AG09309 (cell line): ENCODE measurements at regions not wholly inside any gene's neighbourhood (a gene's known extent, or its start where the extent isn't known, plus 50 kb on each side); places are given as distances from the start of the nearest gene placed in this dataset.

ENCODE experiments used
- DNase-seq: peaks from one replicate; pipeline ENCODE4 v3.0.0-alpha.2; 2010; ENCODE audit warnings: low read depth
- H3K4me3 ChIP-seq: 2 replicates; pipeline ENCODE4 v1.5.1; 2011; ENCODE audit warnings: mild to moderate bottlenecking, low read depth, low read length, moderate library complexity; ENCODE audit not compliant: control insufficient read depth
- TF ChIP-seq, protein P1 (sequence below): IDR thresholded peaks from 2 replicates; pipeline ENCODE4 v1.5.1; 2011; ENCODE audit warnings: mild to moderate bottlenecking, low read depth, low read length, inconsistent platforms; ENCODE audit not compliant: insufficient read depth, control insufficient read depth; ENCODE audit errors: missing control alignments

GRCh38 chr12:111006621-111007020 lies 86.2 kb upstream of the MYL2 start:
- TF ChIP-seq, protein P1, sequence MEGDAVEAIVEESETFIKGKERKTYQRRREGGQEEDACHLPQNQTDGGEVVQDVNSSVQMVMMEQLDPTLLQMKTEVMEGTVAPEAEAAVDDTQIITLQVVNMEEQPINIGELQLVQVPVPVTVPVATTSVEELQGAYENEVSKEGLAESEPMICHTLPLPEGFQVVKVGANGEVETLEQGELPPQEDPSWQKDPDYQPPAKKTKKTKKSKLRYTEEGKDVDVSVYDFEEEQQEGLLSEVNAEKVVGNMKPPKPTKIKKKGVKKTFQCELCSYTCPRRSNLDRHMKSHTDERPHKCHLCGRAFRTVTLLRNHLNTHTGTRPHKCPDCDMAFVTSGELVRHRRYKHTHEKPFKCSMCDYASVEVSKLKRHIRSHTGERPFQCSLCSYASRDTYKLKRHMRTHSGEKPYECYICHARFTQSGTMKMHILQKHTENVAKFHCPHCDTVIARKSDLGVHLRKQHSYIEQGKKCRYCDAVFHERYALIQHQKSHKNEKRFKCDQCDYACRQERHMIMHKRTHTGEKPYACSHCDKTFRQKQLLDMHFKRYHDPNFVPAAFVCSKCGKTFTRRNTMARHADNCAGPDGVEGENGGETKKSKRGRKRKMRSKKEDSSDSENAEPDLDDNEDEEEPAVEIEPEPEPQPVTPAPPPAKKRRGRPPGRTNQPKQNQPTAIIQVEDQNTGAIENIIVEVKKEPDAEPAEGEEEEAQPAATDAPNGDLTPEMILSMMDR: no peak
- no peak for DNase-seq

DNA sequence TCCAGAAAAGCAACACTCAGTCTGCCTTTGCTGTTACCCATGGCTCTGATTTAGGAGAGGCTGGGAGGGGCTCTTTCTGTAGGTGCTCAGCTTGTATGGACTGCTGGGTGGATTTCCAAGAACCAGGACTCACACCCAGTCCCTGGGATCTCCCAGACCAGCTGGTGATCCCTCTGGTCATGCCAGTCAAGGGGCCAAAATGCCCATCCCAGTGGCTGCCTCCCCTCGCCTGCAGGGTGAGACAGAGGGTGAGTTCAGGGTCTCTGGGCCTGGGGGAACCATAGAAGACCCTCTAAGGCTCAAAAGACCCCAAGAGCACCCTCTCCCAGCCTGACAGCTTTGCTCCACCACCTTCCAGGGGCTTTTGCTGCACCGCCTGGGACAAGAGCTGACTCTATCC lies 78.6 kb upstream of the MYL2 start:
- DNase-seq: no peak
- H3K4me3 ChIP-seq: no peak overlapping the region
- TF ChIP-seq, protein P1: no peak

More at GRCh38 chr12:111006621-111007020, 86.2 kb upstream of the MYL2 start:
- H3K4me3 ChIP-seq: no peak overlapping the region

DNA sequence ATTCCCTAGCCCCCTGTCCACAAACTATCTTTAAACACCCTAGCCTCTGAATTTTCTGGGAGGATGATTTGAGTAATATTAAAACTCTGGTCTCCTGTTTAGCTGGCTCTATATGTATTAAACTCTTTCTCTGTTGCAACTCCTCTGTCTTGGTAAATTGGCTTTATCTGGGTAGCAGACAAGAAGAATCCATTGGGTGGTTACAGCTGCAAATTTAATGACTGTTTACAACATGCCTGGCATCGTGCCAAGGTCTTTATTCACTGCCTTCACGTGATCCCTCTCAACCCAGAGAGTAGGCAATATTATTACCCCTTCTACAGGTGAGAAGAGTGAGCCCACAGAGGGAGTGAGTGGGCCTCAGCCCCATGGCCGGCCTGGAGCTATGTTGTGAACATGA lies 77.8 kb upstream of the MYL2 start:
- H3K4me3 ChIP-seq: no peak overlapping the region
- TF ChIP-seq, protein P1: no peak
- DNase-seq: no peak

GRCh38 chr12:110996415-110996814 lies 76.0 kb upstream of the MYL2 start:
- TF ChIP-seq, protein P1: no peak
- no peak overlapping the region for H3K4me3 ChIP-seq
- DNase-seq: no peak

- no peak for DNase-seq
- TF ChIP-seq, protein P1: no peak
- no peak overlapping the region for H3K4me3 ChIP-seq
Measured at GRCh38 chr12:110995615-110996014, 75.2 kb upstream of the MYL2 start.

GRCh38 chr12:110995016-110995415 lies 74.6 kb upstream of the MYL2 start:
- no peak for DNase-seq
- TF ChIP-seq, protein P1: no peak

GRCh38 chr12:110993434-110993833 lies 73.1 kb upstream of the MYL2 start:
- no peak for DNase-seq
- TF ChIP-seq, protein P1: no peak
- no peak overlapping the region for H3K4me3 ChIP-seq

More at GRCh38 chr12:110995016-110995415, 74.6 kb upstream of the MYL2 start:
- no peak overlapping the region for H3K4me3 ChIP-seq
